Activated CD4-positive, alpha-beta T cell treated with anti-CD3 and anti-CD28 coated beads, Interleukin-2, amount 50 U/mL, for 1 hour (primary cell): ENCODE measurements at regions not wholly inside any gene's neighbourhood (a gene's known extent, or its start where the extent isn't known, plus 50 kb on each side); places are given as distances from the start of the nearest gene placed in this dataset.

ENCODE experiments used
- DNase-seq: peaks from one replicate; pipeline ENCODE4 v3.0.0-alpha.2; 2020

GRCh38 chr20:24134930-24135329, 146.4 kb upstream of the GGTLC1 start:
- DNase-seq: no peak

GRCh38 chr20:24134284-24134683, 145.7 kb upstream of the GGTLC1 start:
- DNase-seq: no peak

- DNase-seq: no peak
Measured at GRCh38 chr20:24132246-24132645, 143.7 kb upstream of the GGTLC1 start.

GRCh38 chr20:24131684-24132083, 143.1 kb upstream of the GGTLC1 start:
- no peak for DNase-seq

- no peak for DNase-seq
Measured at GRCh38 chr20:24131281-24131680, 142.7 kb upstream of the GGTLC1 start.

- DNase-seq: no peak
Measured at GRCh38 chr20:24129641-24130040, 141.1 kb upstream of the GGTLC1 start.

GRCh38 chr20:24124951-24125650, 136.5 kb upstream of the GGTLC1 start:
- DNase-seq: no peak

- no peak for DNase-seq
Measured at GRCh38 chr20:24124003-24124402, 135.4 kb upstream of the GGTLC1 start.

- DNase-seq: no peak
Measured at GRCh38 chr20:24118441-24119175, 130.0 kb upstream of the GGTLC1 start.

GRCh38 chr20:24118034-24118433, 129.5 kb upstream of the GGTLC1 start:
- DNase-seq: no peak

GRCh38 chr20:24117383-24117782, 128.8 kb upstream of the GGTLC1 start:
- no peak for DNase-seq

- no peak for DNase-seq
Measured at GRCh38 chr20:24116611-24117010, 128.0 kb upstream of the GGTLC1 start.

- no peak for DNase-seq
Measured at GRCh38 chr20:24112360-24112759, 123.8 kb upstream of the GGTLC1 start.

GRCh38 chr20:24111858-24112257, 123.3 kb upstream of the GGTLC1 start:
- no peak for DNase-seq

GRCh38 chr20:24109537-24109936, 121.0 kb upstream of the GGTLC1 start:
- no peak for DNase-seq

GRCh38 chr20:24109008-24109407, 120.4 kb upstream of the GGTLC1 start:
- DNase-seq: peak; percentile 10

GRCh38 chr20:24108581-24108980, 120.0 kb upstream of the GGTLC1 start:
- DNase-seq: no peak

GRCh38 chr20:24106801-24107445, 118.3 kb upstream of the GGTLC1 start:
- no peak for DNase-seq

GRCh38 chr20:24106150-24106800, 117.7 kb upstream of the GGTLC1 start:
- no peak for DNase-seq

- DNase-seq: no peak
Measured at GRCh38 chr20:24102749-24103333, 114.3 kb upstream of the GGTLC1 start.

GRCh38 chr20:24102290-24102689, 113.7 kb upstream of the GGTLC1 start:
- DNase-seq: no peak

GRCh38 chr20:24100370-24101011, 111.9 kb upstream of the GGTLC1 start:
- DNase-seq: peak; percentile 45

GRCh38 chr20:24098886-24099285, 110.3 kb upstream of the GGTLC1 start:
- no peak for DNase-seq
